NCI-H2227 (cell line): ENCODE measurements at regions not wholly inside any gene's neighbourhood (a gene's known extent, or its start where the extent isn't known, plus 50 kb on each side); places are given as distances from the start of the nearest gene placed in this dataset.
"Not testable (repeated sequence)": the region's sequence is repeated elsewhere in the genome, so short reads cannot be mapped to it uniquely, and the experiment has no call there.

Source experiments
- DNase-seq: peaks from one replicate; lab custom pipeline; 2025; ENCODE audit not compliant: unreplicated experiment; lab: John Stamatoyannopoulos, UW

DNA sequence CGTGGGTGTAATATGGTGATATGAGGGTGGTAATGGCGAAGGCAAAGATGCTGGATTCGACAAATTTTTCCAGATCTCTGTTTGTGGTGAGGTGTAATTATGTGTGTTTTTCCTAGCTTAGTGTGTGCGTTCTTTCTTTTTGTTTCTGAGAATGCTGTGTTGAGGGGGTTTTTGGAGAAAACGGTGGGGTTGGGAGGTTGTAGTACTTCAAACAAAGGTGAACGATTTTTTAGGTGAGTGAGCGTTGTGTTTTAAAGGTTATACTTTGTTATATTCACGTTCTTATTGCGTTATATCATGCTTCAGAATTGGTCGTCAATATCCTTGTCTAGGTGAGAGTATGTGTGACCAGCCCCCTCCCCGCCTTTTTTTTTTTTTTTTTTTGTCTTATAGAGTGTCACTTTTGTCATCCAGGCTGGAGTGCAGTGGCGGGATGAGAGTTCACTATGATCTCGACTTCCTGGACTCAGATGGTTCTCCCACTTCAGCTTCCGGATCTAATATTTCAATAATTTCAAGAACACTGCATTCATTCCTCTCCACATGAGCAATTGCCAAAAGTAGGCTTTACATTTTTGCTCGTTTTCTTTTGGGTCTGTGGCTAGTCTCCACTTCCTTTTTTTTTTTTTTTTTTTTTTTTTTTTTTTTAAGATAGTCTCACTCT, 82.2 kb upstream of the RNU2-1 start:
- no peak for DNase-seq

DNA sequence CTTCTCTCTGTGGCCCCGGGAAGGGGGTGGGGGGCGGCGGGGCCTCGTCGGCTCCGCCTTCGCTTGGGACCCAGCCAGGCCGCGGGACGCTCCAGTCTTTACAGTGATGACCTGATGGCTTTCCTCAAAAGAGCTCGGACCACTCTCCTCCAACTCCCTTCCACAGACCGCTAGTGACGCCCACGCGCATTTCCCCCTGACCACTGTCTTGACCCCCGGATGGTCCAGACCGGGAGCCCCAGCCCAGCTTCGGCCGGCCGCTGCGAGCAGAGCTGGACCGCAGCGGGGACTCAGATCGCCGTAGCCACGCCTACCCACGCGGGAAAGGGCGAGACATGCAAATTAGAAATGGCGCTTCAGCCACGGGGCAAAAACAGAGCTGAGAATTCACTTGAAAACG, 81.6 kb upstream of the RNU2-1 start:
- DNase-seq = no peak

GRCh38 chr17:43314611-43315011, 80.8 kb upstream of the RNU2-1 start:
- DNase-seq = no peak

- no peak for DNase-seq
Measured at GRCh38 chr17:43312011-43312410, 78.2 kb upstream of the RNU2-1 start.

DNA sequence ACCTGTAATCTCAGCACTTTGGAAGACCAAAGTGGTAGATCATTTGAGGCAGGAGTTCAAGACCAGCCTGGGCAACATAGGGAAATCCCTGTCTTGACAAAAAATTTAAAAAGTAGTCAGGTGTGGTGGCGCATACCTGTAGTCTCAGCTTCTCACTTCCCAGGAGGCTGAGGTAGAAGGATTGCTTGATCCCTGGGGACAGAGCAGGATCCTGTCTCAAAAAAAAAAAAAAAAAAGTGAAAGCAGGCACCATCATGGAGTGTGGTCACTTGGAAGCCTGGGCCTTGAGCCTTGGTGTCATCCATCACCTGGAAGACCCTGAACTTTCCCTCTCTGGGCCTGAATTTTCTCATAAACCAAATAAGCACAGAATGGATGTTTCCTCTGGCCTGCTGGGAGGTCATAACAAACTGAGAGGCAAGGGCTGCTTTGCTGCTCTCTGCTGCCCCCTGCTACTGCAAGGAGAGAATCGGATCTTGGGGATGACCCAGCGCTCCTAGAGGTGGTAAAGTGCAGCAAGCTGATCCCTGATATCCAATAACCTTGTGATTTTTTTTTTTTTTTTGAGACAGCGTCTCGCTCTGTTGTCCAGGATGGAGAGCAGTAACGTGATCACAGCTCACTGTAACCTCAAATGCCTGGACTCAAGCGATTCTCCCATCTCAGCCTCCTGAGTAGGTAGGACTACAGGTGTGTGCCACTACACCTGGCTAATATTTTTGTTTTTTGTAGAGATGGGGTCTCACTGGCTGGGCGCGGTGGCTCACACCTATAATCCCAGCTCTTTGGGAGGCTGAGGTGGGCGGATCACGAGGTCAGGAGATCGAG, 75.9 kb upstream of the RNU2-1 start:
- DNase-seq = no peak

GRCh38 chr17:43308999-43309398, 75.2 kb upstream of the RNU2-1 start:
- no peak for DNase-seq

GRCh38 chr17:43304792-43305191, 71.0 kb upstream of the RNU2-1 start:
- DNase-seq = not testable (repeated sequence)

DNA sequence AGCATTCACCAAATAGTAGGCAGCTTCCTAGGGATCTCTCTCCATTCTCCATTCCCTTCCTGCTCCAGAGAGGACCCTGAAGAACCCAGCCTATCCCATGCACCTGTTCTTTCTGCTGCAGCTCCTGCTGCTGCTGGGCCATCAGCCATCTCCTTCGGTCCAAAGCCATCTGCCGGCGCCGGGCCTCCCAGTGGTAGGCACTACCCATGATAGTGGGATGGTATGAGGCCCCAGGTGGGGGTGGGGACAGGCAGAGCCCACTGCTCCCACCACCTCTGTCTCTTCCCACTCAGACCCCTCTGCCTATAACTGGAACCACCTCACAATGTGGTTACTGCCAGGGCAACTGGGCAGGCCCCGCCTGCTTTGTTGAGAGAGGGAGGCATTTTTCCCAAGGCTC, 69.3 kb upstream of the RNU2-1 start:
- DNase-seq = not testable (repeated sequence)

GRCh38 chr17:43299300-43300076, 65.7 kb upstream of the RNU2-1 start:
- not testable (repeated sequence) for DNase-seq

DNA sequence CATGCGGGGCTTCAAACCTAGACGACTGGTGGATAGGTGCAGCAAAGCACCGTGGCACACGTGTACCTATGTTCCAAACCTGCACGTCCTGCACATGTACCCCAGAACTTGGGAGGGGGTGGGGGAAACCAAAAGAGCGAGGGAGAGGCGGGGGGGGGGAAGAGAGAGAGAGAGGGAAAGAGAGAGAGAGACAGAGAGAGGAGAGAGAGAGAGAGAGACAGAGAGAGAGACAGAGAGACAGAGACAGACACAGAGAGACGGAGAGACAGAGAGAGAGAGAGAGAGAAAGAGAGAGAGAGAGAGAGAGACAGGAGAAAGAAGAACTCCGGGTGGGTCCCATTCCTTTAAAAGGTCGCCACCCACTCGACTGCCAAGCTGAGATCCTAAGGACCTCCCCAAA, 55.9 kb upstream of the RNU2-1 start:
- DNase-seq = not testable (repeated sequence)

DNA sequence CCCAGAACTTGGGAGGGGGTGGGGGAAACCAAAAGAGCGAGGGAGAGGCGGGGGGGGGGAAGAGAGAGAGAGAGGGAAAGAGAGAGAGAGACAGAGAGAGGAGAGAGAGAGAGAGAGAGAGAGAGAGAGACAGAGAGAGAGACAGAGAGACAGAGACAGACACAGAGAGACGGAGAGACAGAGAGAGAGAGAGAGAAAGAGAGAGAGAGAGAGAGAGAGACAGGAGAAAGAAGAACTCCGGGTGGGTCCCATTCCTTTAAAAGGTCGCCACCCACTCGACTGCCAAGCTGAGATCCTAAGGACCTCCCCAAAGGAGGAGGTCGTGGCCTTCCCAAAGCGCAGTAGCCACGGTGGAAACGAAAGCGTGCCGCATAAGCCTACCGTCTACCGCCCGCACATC, 49.8 kb upstream of the RNU2-1 start:
- DNase-seq = not testable (repeated sequence)
